ENCODE measurements at regions not wholly inside any gene's neighbourhood (a gene's known extent, or its start where the extent isn't known, plus 50 kb on each side); places are given as distances from the start of the nearest gene placed in this dataset.

DNA sequence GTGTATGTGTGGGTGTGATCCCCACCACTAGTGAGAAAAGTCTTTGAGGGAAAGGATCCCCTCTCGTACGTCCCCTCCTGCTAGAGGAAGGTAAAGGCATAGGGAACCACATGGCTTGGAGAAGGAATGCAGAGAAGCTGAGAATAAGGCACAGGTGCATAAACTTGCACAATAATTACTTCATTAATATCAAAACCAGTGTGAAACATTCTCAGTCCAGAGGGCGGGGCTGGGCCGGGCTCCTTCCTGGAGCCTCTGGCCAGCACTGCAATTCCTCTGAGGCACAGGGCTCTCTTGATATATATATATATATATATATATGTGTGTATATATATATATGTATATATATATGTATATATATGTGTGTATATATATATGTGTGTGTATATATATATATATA is 162.6 kb downstream of the TSEN15 start:
- FAIRE-seq (no peak), DNase-seq (no peak), ATAC-seq (peak in 1 of 4 donors; percentile 35)
- H3K9me3 ChIP-seq = no peaks in the 10 kb centered on the region
- no peak overlapping the region for H3K27ac ChIP-seq
- intact Hi-C loops (cut with DNase I) = no loop called here
- no peaks in the 10 kb centered on the region for H3K4me1 ChIP-seq
- WGBS, 2 donors = 84 to 90% methylated on average over 4 of the region's 4 CpGs
- TF ChIP-seq, protein P1, sequence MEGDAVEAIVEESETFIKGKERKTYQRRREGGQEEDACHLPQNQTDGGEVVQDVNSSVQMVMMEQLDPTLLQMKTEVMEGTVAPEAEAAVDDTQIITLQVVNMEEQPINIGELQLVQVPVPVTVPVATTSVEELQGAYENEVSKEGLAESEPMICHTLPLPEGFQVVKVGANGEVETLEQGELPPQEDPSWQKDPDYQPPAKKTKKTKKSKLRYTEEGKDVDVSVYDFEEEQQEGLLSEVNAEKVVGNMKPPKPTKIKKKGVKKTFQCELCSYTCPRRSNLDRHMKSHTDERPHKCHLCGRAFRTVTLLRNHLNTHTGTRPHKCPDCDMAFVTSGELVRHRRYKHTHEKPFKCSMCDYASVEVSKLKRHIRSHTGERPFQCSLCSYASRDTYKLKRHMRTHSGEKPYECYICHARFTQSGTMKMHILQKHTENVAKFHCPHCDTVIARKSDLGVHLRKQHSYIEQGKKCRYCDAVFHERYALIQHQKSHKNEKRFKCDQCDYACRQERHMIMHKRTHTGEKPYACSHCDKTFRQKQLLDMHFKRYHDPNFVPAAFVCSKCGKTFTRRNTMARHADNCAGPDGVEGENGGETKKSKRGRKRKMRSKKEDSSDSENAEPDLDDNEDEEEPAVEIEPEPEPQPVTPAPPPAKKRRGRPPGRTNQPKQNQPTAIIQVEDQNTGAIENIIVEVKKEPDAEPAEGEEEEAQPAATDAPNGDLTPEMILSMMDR (IDR thresholded peaks at IDR 0.05) = no peak
- H3K36me3 ChIP-seq = no peaks in the 10 kb centered on the region
- no peaks in the 10 kb centered on the region for H3K27me3 ChIP-seq
- no peak overlapping the region for H3K4me3 ChIP-seq

DNA sequence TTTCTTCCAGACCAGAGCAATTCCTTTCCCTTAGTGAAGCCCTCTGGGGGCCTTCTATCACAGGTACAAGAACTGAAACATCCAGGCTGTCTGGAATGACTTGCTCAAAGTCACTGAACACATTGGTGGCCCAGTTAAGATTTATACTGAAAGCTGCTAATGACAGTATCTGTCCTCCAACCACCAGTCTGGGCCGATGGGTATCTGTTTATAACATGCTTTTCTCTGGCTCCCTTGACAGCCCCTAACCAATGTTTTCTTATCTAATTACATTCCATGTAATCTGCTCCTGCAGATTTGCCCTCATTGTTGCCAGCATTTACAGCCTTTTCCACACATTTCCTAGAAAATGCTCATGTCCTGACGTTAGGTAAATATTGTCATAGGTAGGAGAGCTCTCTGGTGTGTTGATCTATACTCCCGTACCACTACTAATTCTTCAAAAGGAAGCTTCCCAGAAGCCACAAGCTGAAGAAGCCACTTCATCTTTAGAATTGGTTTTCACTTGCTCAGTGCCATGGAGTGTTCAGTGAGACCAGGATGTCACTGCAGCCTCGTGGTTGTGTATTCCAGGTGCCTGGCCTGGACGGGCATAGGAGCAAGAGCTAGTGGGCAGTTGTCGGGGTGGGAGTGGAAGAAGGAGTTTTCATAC is 163.9 kb downstream of the TSEN15 start:
- DNase-seq (no peak), ATAC-seq (peak in 1 of 4 donors; percentile 40), FAIRE-seq (no peak)
- intact Hi-C loops (cut with DNase I) = no loop called here
- H3K4me1 ChIP-seq = no peaks in the 10 kb centered on the region
- WGBS, 2 donors = 53 to 55% methylated on average over 6 of the region's 6 CpGs
- H3K9me3 ChIP-seq = no peaks in the 10 kb centered on the region
- H3K36me3 ChIP-seq = no peaks in the 10 kb centered on the region
- no peaks in the 10 kb centered on the region for H3K27me3 ChIP-seq
- no peak overlapping the region for H3K4me3 ChIP-seq
- H3K27ac ChIP-seq = no peak overlapping the region
- TF ChIP-seq, protein P1 (IDR thresholded peaks at IDR 0.05) = no peak

DNA sequence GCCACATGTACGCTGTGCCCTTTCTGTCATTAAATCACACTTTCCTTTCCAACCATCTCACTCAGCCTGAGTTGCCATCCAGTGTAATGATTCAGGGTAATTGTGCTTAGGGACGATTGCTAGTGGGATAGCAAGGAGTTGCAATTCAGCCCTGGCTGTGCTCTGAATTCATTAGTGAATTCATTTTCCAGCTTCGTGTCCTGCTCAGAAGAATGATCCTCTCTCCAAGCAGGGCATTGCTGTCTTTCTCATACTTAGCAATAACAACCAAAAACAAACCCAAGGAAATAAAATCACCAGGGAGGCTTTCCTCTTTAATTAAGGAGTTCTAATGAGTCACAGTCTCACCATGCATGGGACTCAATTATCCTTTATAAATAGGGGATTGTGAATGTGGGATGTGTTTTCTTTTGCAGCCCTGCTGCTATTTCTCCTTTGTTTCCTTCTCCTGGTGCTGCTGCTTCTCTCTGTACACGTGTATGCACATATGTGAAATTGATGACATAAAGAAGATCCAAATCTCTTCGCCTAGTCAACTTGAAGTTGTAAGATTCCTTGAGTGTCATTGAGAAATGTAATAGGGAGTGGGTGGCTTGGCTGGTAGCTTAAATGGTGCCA is 167.0 kb downstream of the TSEN15 start:
- Histone ChIP-seq H3K36me3 (no peaks in the 10 kb centered on the region), H3K9me3 (no peaks in the 10 kb centered on the region), H3K4me1 (no peaks in the 10 kb centered on the region), H3K4me3 (no peak overlapping the region), H3K27me3 (no peaks in the 10 kb centered on the region), H3K27ac (no peak overlapping the region)
- 72 to 77% methylated on average over 5 of the region's 5 CpGs for WGBS, 2 donors
- FAIRE-seq = no peak
- DNase-seq = no peak
- intact Hi-C loops (cut with DNase I) = no loop called here
- no peak for ATAC-seq
- TF ChIP-seq, protein P1 (IDR thresholded peaks at IDR 0.05) = no peak

DNA sequence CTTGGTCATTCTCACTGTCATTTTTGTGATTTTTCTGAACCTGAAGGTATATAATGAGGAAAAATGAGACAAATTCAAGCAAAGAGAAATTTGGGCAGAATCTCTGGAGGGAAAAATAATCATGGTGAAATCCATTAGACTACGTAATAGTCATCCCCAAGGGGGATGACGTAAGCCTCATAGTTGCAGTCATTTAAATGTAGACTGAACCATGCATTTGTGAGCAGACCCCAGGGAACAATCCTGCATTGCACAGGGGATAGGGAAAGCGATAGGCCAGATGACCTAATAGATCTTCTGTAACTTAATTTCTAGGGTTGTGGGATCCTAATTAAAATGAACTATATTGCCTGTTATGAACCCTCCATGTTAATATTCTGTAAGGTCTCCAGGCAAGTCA is 167.4 kb upstream of the C1orf21 start:
- Histone ChIP-seq H3K9me3 (no peaks in the 10 kb centered on the region), H3K27me3 (no peaks in the 10 kb centered on the region), H3K27ac (no peak overlapping the region), H3K4me1 (no peaks in the 10 kb centered on the region), H3K4me3 (no peak overlapping the region), H3K36me3 (no peaks in the 10 kb centered on the region)
- FAIRE-seq (no peak), DNase-seq (no peak), ATAC-seq (no peak)
- WGBS, 2 donors = 43 to 92% methylated on average over 3 of the region's 3 CpGs
- TF ChIP-seq, protein P1 (IDR thresholded peaks at IDR 0.05) = no peak
- intact Hi-C loops (cut with DNase I) = no loop called here

DNA sequence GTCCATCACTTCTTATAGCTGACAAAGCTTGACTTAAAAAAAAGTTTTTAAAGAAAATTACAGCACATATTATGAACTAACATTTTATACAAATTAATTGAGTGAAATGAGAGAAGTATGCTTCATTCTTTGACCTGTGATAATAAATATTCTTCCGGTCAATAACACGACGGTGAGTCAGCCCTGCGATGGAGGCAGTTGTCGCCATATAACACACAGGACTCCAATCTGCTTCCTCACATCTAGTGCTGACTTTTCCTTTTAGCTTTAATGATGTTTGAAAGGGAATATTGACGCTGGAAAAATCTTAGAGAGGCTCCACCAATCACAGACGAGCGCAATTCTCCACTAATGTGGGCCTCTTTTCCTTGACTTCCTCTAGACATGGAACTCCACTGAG is 166.9 kb upstream of the C1orf21 start:
- TF ChIP-seq, protein P1 (IDR thresholded peaks at IDR 0.05) = no peak
- Histone ChIP-seq H3K4me1 (no peaks in the 10 kb centered on the region), H3K9me3 (no peaks in the 10 kb centered on the region), H3K36me3 (no peaks in the 10 kb centered on the region), H3K27ac (no peak overlapping the region), H3K27me3 (no peaks in the 10 kb centered on the region), H3K4me3 (no peak overlapping the region)
- intact Hi-C loops (cut with DNase I) = loop anchor here in 2 of 3 donors (5.0 to 10.0 kb wide), 2 partner anchors 143 to 145 kb away; no protein-coding TSS in a partner anchor
- DNase-seq (no peak), ATAC-seq (no peak), FAIRE-seq (no peak)
- 87% methylated on average over 8 of the region's 8 CpGs for WGBS, 2 donors

Data from pancreas (tissue), 10 donors.